ENCODE measurements at regions not wholly inside any gene's neighbourhood (a gene's known extent, or its start where the extent isn't known, plus 50 kb on each side); places are given as distances from the start of the nearest gene placed in this dataset.

GRCh38 chr1:21362096-21362495 lies 71.8 kb upstream of the ECE1 start:
- TF ChIP-seq POLR2A (IDR thresholded peaks at IDR 0.05; ENCODE audit: borderline replicate concordance, extremely low read depth, insufficient read depth, insufficient read length), result no peak
- TF ChIP-seq CTCF (IDR thresholded peaks at IDR 0.05 in 2 of 3, conservative IDR thresholded peaks at IDR 0.05 in 1 of 3; ENCODE audit: borderline replicate concordance in 1 of 3, insufficient read depth in 1 of 3, low read depth in 2 of 3, low read length in 2 of 3), result no peak
